ENCODE measurements at regions not wholly inside any gene's neighbourhood (a gene's known extent, or its start where the extent isn't known, plus 50 kb on each side); places are given as distances from the start of the nearest gene placed in this dataset.

- dilution Hi-C loops (cut with MboI; ENCODE audit: extremely low pct_ligation_motif_present, low sequenced_read_pairs) = no loop called here
- H3K9ac ChIP-seq (ENCODE audit: control insufficient read depth, extremely low read depth, insufficient read depth, low read length) = no peak overlapping the region
- no peaks in the 10 kb centered on the region for H3K4me1 ChIP-seq (ENCODE audit: control insufficient read depth, extremely low read depth, insufficient read depth, low read length)
- TF ChIP-seq, protein P1, sequence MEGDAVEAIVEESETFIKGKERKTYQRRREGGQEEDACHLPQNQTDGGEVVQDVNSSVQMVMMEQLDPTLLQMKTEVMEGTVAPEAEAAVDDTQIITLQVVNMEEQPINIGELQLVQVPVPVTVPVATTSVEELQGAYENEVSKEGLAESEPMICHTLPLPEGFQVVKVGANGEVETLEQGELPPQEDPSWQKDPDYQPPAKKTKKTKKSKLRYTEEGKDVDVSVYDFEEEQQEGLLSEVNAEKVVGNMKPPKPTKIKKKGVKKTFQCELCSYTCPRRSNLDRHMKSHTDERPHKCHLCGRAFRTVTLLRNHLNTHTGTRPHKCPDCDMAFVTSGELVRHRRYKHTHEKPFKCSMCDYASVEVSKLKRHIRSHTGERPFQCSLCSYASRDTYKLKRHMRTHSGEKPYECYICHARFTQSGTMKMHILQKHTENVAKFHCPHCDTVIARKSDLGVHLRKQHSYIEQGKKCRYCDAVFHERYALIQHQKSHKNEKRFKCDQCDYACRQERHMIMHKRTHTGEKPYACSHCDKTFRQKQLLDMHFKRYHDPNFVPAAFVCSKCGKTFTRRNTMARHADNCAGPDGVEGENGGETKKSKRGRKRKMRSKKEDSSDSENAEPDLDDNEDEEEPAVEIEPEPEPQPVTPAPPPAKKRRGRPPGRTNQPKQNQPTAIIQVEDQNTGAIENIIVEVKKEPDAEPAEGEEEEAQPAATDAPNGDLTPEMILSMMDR (optimal IDR thresholded peaks at IDR 0.05 in 1 of 3, IDR thresholded peaks at IDR 0.05 in 1 of 3, conservative IDR thresholded peaks at IDR 0.05 in 1 of 3; ENCODE audit: extremely low read depth in 1 of 3, insufficient read depth in 2 of 3, low read length in 3 of 3) = no peak
- TF ChIP-seq EZH2 (IDR thresholded peaks at IDR 0.05; ENCODE audit: low read length) = no peak
- no peak overlapping the region for H2AFZ ChIP-seq (ENCODE audit: control insufficient read depth, low read length)
- H3K36me3 ChIP-seq (ENCODE audit: control insufficient read depth in 2 of 2, extremely low read depth in 1 of 2, insufficient read depth in 2 of 2, low read length in 2 of 2) = no peaks in the 10 kb centered on the region
- H3K27me3 ChIP-seq (ENCODE audit: control insufficient read depth, extremely low read depth, insufficient read depth, low read length) = no peaks in the 10 kb centered on the region
- DNase-seq (ENCODE audit: low read depth, low spot score) (no peak), FAIRE-seq (no peak)
- H3K9me3 ChIP-seq (ENCODE audit: control insufficient read depth, low read depth, low read length) = no peaks in the 10 kb centered on the region
- H4K20me1 ChIP-seq (ENCODE audit: control insufficient read depth, extremely low read depth, insufficient read depth, low read length) = no peaks in the 10 kb centered on the region
- no peak overlapping the region for H3K4me2 ChIP-seq (ENCODE audit: control insufficient read depth, extremely low read depth, insufficient read depth, low read depth, low read length)
- H3K27ac ChIP-seq (ENCODE audit: control insufficient read depth, insufficient read depth, low read length) = no peak overlapping the region
- H3K79me2 ChIP-seq (ENCODE audit: control insufficient read depth, insufficient read depth, low read length) = no peaks in the 10 kb centered on the region
- no peak overlapping the region for H3K4me3 ChIP-seq (ENCODE audit: control insufficient read depth in 2 of 3, extremely low read depth in 1 of 3, insufficient read depth in 2 of 3, low read depth in 1 of 3, low read length in 3 of 3)
- no peaks in the 10 kb centered on the region for H3K9me1 ChIP-seq (ENCODE audit: control insufficient read depth, extremely low read depth, insufficient read depth, low read length)
These were observed 304.0 kb downstream of the TLR4 start for GRCh38 chr9:118008246-118008645.

GRCh38 chr9:118009614-118010013, 305.4 kb downstream of the TLR4 start:
- FAIRE-seq (no peak), DNase-seq (ENCODE audit: low read depth, low spot score) (no peak)
- Histone ChIP-seq H3K9me1 (ENCODE audit: control insufficient read depth, extremely low read depth, insufficient read depth, low read length) (no peaks in the 10 kb centered on the region), H3K4me2 (ENCODE audit: control insufficient read depth, extremely low read depth, insufficient read depth, low read depth, low read length) (no peak overlapping the region), H2AFZ (ENCODE audit: control insufficient read depth, low read length) (no peak overlapping the region), H3K9ac (ENCODE audit: control insufficient read depth, extremely low read depth, insufficient read depth, low read length) (no peak overlapping the region), H3K27ac (ENCODE audit: control insufficient read depth, insufficient read depth, low read length) (no peak overlapping the region), H3K4me3 (ENCODE audit: control insufficient read depth in 2 of 3, extremely low read depth in 1 of 3, insufficient read depth in 2 of 3, low read depth in 1 of 3, low read length in 3 of 3) (no peak overlapping the region), H3K36me3 (ENCODE audit: control insufficient read depth in 2 of 2, extremely low read depth in 1 of 2, insufficient read depth in 2 of 2, low read length in 2 of 2) (no peaks in the 10 kb centered on the region), H4K20me1 (ENCODE audit: control insufficient read depth, extremely low read depth, insufficient read depth, low read length) (no peaks in the 10 kb centered on the region), H3K4me1 (ENCODE audit: control insufficient read depth, extremely low read depth, insufficient read depth, low read length) (no peaks in the 10 kb centered on the region), H3K79me2 (ENCODE audit: control insufficient read depth, insufficient read depth, low read length) (no peaks in the 10 kb centered on the region), H3K9me3 (ENCODE audit: control insufficient read depth, low read depth, low read length) (no peaks in the 10 kb centered on the region), H3K27me3 (ENCODE audit: control insufficient read depth, extremely low read depth, insufficient read depth, low read length) (no peaks in the 10 kb centered on the region)
- TF ChIP-seq EZH2 (IDR thresholded peaks at IDR 0.05; ENCODE audit: low read length) = no peak
- TF ChIP-seq, protein P1 (optimal IDR thresholded peaks at IDR 0.05 in 1 of 3, IDR thresholded peaks at IDR 0.05 in 1 of 3, conservative IDR thresholded peaks at IDR 0.05 in 1 of 3; ENCODE audit: extremely low read depth in 1 of 3, insufficient read depth in 2 of 3, low read length in 3 of 3) = no peak
- dilution Hi-C loops (cut with MboI; ENCODE audit: extremely low pct_ligation_motif_present, low sequenced_read_pairs) = no loop called here
